ENCODE measurements at regions not wholly inside any gene's neighbourhood (a gene's known extent, or its start where the extent isn't known, plus 50 kb on each side); places are given as distances from the start of the nearest gene placed in this dataset.

- TF ChIP-seq CREB1 (IDR thresholded peaks at IDR 0.05; ENCODE audit: low read depth): no peak
- TF ChIP-seq FOXM1 (IDR thresholded peaks at IDR 0.05; ENCODE audit: borderline replicate concordance, low read depth): no peak
These were observed 120.5 kb upstream of the NRBF2 start for GRCh38 chr10:63012623-63013022.
